Peyer's patch (tissue), 4 donors: ENCODE measurements at regions not wholly inside any gene's neighbourhood (a gene's known extent, or its start where the extent isn't known, plus 50 kb on each side); places are given as distances from the start of the nearest gene placed in this dataset.
A peak's percentile ranks its signal among the peaks of the same experiment; 100 is the strongest.
"Not testable (repeated sequence)": the region's sequence is repeated elsewhere in the genome, so short reads cannot be mapped to it uniquely, and the experiment has no call there.

Source experiments
- DNase-seq, 3 donors: peaks; one replicate each; pipeline ENCODE4 v3.0.0-alpha.2; 2017 to 2019
- H3K27ac ChIP-seq, 4 donors: fragments of 200-600 bp; sonication (generic); one replicate each; pipeline ENCODE4 v1.5.1; 2016 to 2019
- H3K27me3 ChIP-seq, 2 donors: fragments of 200-600 bp; sonication (generic); one replicate each; pipeline ENCODE4 v1.5.1; 2019
- H3K36me3 ChIP-seq, 3 donors: fragments of 200-600 bp; sonication (generic); one replicate each; pipeline ENCODE4 v1.5.1; 2016 to 2019
- H3K4me1 ChIP-seq, 4 donors: fragments of 200-600 bp; sonication (generic); one replicate each; pipeline ENCODE4 v1.5.1; 2016 to 2019
- H3K4me3 ChIP-seq, 4 donors: fragments of 200-600 bp; sonication (generic); 1 replicate in 3 of 4; 2 replicates in 1 of 4; pipeline ENCODE4 v1.5.1; 2016 to 2019; ENCODE audit warnings: mild to moderate bottlenecking in 1 of 4
- H3K9me3 ChIP-seq, 4 donors: fragments of 200-600 bp; sonication (generic); one replicate each; pipeline ENCODE4 v1.5.1; 2016 to 2019; ENCODE audit warnings: mild to moderate bottlenecking in 1 of 4
- CTCF ChIP-seq, 6 experiments: fragments of 450-650 bp in 4 of 6; fragments of 200-600 bp in 2 of 6; sonication (generic) in 1 of 6; IDR thresholded peaks; one replicate each; pipeline ENCODE4 v1.5.1; 2017 to 2019; ENCODE audit warnings: antibody characterized with exemption in 6 of 6, mild to moderate bottlenecking in 3 of 6, moderate library complexity in 1 of 6
- POLR2A ChIP-seq, 2 donors: fragments of 450-650 bp; IDR thresholded peaks; one replicate each; pipeline ENCODE4 v1.5.1; 2017; ENCODE audit warnings: antibody characterized with exemption in 2 of 2, mild to moderate bottlenecking in 2 of 2, moderate library complexity in 2 of 2

GRCh38 chr16:86231321-86231995, 278.9 kb upstream of the FOXF1 start:
- Histone ChIP-seq H3K36me3 (no peaks in the 10 kb centered on the region), H3K27me3 (no peaks in the 10 kb centered on the region), H3K27ac (peak overlapping the region in 1 of 4 donors; percentile 2), H3K4me3 (no peak overlapping the region), H3K9me3 (no peaks in the 10 kb centered on the region), H3K4me1 (no peaks in the 10 kb centered on the region)
- DNase-seq: peak in 1 of 3 donors; percentile 41
- TF ChIP-seq POLR2A (IDR thresholded peaks at IDR 0.05) (no peak), CTCF (IDR thresholded peaks at IDR 0.05) (no peak)

GRCh38 chr16:86231996-86232350, 278.4 kb upstream of the FOXF1 start:
- no peak for DNase-seq
- H3K36me3 ChIP-seq: no peaks in the 10 kb centered on the region

GRCh38 chr16:86232496-86232895, 277.8 kb upstream of the FOXF1 start:
- Histone ChIP-seq H3K4me3 (no peak overlapping the region), H3K27ac (no peak overlapping the region), H3K4me1 (no peaks in the 10 kb centered on the region), H3K36me3 (no peaks in the 10 kb centered on the region), H3K9me3 (no peaks in the 10 kb centered on the region), H3K27me3 (no peaks in the 10 kb centered on the region)
- DNase-seq: no peak
- TF ChIP-seq CTCF (IDR thresholded peaks at IDR 0.05) (no peak), POLR2A (IDR thresholded peaks at IDR 0.05) (no peak)

More at GRCh38 chr16:86231996-86232350, 278.4 kb upstream of the FOXF1 start:
- Histone ChIP-seq H3K9me3 (no peaks in the 10 kb centered on the region), H3K4me1 (no peaks in the 10 kb centered on the region), H3K27ac (peak overlapping the region in 1 of 4 donors; percentile 2), H3K4me3 (no peak overlapping the region), H3K27me3 (no peaks in the 10 kb centered on the region)
- TF ChIP-seq POLR2A (IDR thresholded peaks at IDR 0.05) (no peak), CTCF (IDR thresholded peaks at IDR 0.05) (no peak)

- DNase-seq, H3K27me3 ChIP-seq, H3K27ac ChIP-seq, H3K9me3 ChIP-seq, H3K4me1 ChIP-seq, H3K4me3 ChIP-seq, H3K36me3 ChIP-seq: not testable (repeated sequence)
These were observed 276.8 kb upstream of the FOXF1 start for GRCh38 chr16:86233506-86233905.

GRCh38 chr16:86239381-86239780, 270.9 kb upstream of the FOXF1 start:
- Histone ChIP-seq H3K27ac (peak overlapping the region in 2 of 4 donors; percentile 14 to 35), H3K27me3 (no peaks in the 10 kb centered on the region), H3K4me1 (peaks cover 0 to 5% (median 0%) of the 10 kb centered on the region in 4 donors), H3K36me3 (no peaks in the 10 kb centered on the region), H3K4me3 (no peak overlapping the region), H3K9me3 (no peaks in the 10 kb centered on the region)
- no peak for TF ChIP-seq POLR2A (IDR thresholded peaks at IDR 0.05)
- TF ChIP-seq CTCF (IDR thresholded peaks at IDR 0.05): no peak
- DNase-seq: peak in 1 of 3 donors; percentile 13

- H3K36me3 ChIP-seq: no peaks in the 10 kb centered on the region
- DNase-seq: peak in 1 of 3 donors; percentile 7
- H3K4me3 ChIP-seq: no peak overlapping the region
- TF ChIP-seq CTCF (IDR thresholded peaks at IDR 0.05) (no peak), POLR2A (IDR thresholded peaks at IDR 0.05) (no peak)
- peaks cover 0 to 5% (median 0%) of the 10 kb centered on the region in 4 donors for H3K4me1 ChIP-seq
- peak overlapping the region in 2 of 4 donors; percentile 34 to 52 for H3K27ac ChIP-seq
- no peaks in the 10 kb centered on the region for H3K9me3 ChIP-seq
- H3K27me3 ChIP-seq: no peaks in the 10 kb centered on the region
These were observed 269.5 kb upstream of the FOXF1 start for GRCh38 chr16:86240716-86241363.
